Neural progenitor cell (in vitro differentiated cells): ENCODE measurements at regions not wholly inside any gene's neighbourhood (a gene's known extent, or its start where the extent isn't known, plus 50 kb on each side); places are given as distances from the start of the nearest gene placed in this dataset.

Source experiments
- DNase-seq: peaks from one replicate; pipeline ENCODE4 v3.0.0-alpha.2; 2016; ENCODE audit warnings: low spot score
- H2AFZ ChIP-seq: fragments of 200-600 bp; sonication (generic); replicated peaks from 2 replicates; pipeline ENCODE4 v1.6.1; 2016; ENCODE audit warnings: antibody characterized with exemption
- H3F3A ChIP-seq: fragments of 200-600 bp; sonication (generic); 2 replicates; pipeline ENCODE4 v1.6.1; 2016; ENCODE audit warnings: antibody characterized with exemption, low read depth
- H3K27ac ChIP-seq: fragments of 200-600 bp; sonication (generic); 2 replicates; pipeline ENCODE4 v1.5.1; 2016; ENCODE audit warnings: mild to moderate bottlenecking
- H3K27me3 ChIP-seq: fragments of 200-600 bp; sonication (generic); 2 replicates; pipeline ENCODE4 v1.6.1; 2016; ENCODE audit warnings: mild to moderate bottlenecking, moderate library complexity
- H3K36me3 ChIP-seq: fragments of 200-600 bp; sonication (generic); 2 replicates; pipeline ENCODE4 v1.5.1; 2016
- H3K4me1 ChIP-seq: fragments of 200-600 bp; sonication (generic); 2 replicates; pipeline ENCODE4 v1.6.1; 2016; ENCODE audit warnings: mixed run types
- H3K4me2 ChIP-seq: fragments of 200-600 bp; sonication (generic); 2 replicates; pipeline ENCODE4 v1.6.1; 2016
- H3K4me3 ChIP-seq: fragments of 200-600 bp; sonication (generic); 2 replicates; pipeline ENCODE4 v1.5.1; 2016
- H3K79me2 ChIP-seq: fragments of 200-600 bp; sonication (generic); 2 replicates; pipeline ENCODE4 v1.6.1; 2016; ENCODE audit warnings: low read depth
- H3K9ac ChIP-seq: fragments of 200-600 bp; sonication (generic); 2 replicates; pipeline ENCODE4 v1.6.1; 2016
- H3K9me3 ChIP-seq: fragments of 200-600 bp; sonication (generic); 2 replicates; pipeline ENCODE4 v1.5.1; 2016; ENCODE audit warnings: low read depth
- H4K20me1 ChIP-seq: fragments of 200-600 bp; sonication (generic); 2 replicates; pipeline ENCODE4 v1.6.1; 2016; ENCODE audit warnings: low read depth
- H3K27ac Mint-ChIP-seq: 3 replicates; pipeline ENCODE4 v1.8.0; 2021; ENCODE audit warnings: mixed read lengths
- H3K27me3 Mint-ChIP-seq: 2 replicates; pipeline ENCODE4 v1.8.0; 2022; ENCODE audit warnings: low read depth, mild to moderate bottlenecking, inconsistent platforms, moderate library complexity, mixed read lengths; ENCODE audit not compliant: insufficient read depth
- H3K36me3 Mint-ChIP-seq: 3 replicates; pipeline ENCODE4 v1.8.0; 2021; ENCODE audit warnings: mixed read lengths
- H3K4me1 Mint-ChIP-seq: 3 replicates; pipeline ENCODE4 v1.8.0; 2021; ENCODE audit warnings: mixed read lengths
- H3K4me3 Mint-ChIP-seq: 3 replicates; pipeline ENCODE4 v1.8.0; 2021; ENCODE audit warnings: mild to moderate bottlenecking, moderate library complexity, mixed read lengths
- H3K9me3 Mint-ChIP-seq: 3 replicates; pipeline ENCODE4 v1.8.0; 2020; ENCODE audit warnings: mixed read lengths
- EZH2 ChIP-seq: fragments of 200-600 bp; sonication (generic); IDR thresholded peaks from 2 replicates; pipeline ENCODE4 v1.6.1; 2017; ENCODE audit warnings: antibody characterized with exemption, mild to moderate bottlenecking, moderate library complexity
- EZH2phosphoT487 ChIP-seq: fragments of 200-600 bp; sonication (generic); IDR thresholded peaks from 2 replicates; pipeline ENCODE4 v1.6.1; 2017; ENCODE audit warnings: antibody characterized with exemption
- TF ChIP-seq, protein P1 (sequence below): fragments of 200-600 bp; sonication (generic); IDR thresholded peaks from 2 replicates; pipeline ENCODE4 v1.5.1; 2017; ENCODE audit warnings: antibody characterized with exemption, mild to moderate bottlenecking

DNA sequence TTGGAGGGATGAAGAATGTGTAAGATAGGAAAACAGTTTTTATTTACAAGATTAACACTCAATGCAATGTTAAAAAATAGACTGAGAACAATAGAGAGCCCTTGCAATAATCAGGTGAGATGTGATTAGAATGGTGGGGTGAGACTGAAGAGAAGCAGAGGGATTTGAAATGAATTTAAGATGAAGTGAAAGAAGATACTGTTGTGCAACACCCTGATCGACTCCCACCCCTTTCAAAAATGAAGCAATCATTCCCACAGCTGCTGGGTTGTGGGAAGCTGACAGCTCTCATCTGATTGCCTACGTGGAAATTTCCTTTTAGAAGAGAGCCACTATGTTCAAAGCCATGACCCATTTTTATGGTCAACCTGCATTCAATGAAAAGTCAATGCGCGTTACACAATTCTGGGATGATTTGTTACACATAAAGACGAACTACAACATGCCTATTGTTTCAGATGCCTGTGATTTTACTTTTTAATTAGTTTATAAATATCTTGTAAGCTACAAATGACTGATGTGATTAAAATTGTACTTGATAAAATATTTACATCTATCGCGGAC, 1374.8 kb downstream of the PCDH9 start:
- Histone ChIP-seq H4K20me1 (no peaks in the 10 kb centered on the region), H2AFZ (no peak overlapping the region), H3F3A (no peaks in the 10 kb centered on the region), H3K27ac (no peak overlapping the region), H3K79me2 (no peaks in the 10 kb centered on the region), H3K4me1 (no peaks in the 10 kb centered on the region), H3K4me3 (no peak overlapping the region), H3K9me3 (no peaks in the 10 kb centered on the region), H3K36me3 (no peaks in the 10 kb centered on the region), H3K9ac (no peak overlapping the region), H3K4me2 (no peak overlapping the region), H3K27me3 (no peaks in the 10 kb centered on the region)
- DNase-seq = no peak
- H3K4me3 Mint-ChIP-seq = no peak overlapping the region
- H3K4me1 Mint-ChIP-seq = peaks cover 6% of the 10 kb centered on the region
- no peak overlapping the region for H3K27ac Mint-ChIP-seq
- no peaks in the 10 kb centered on the region for H3K9me3 Mint-ChIP-seq
- TF ChIP-seq, protein P1, sequence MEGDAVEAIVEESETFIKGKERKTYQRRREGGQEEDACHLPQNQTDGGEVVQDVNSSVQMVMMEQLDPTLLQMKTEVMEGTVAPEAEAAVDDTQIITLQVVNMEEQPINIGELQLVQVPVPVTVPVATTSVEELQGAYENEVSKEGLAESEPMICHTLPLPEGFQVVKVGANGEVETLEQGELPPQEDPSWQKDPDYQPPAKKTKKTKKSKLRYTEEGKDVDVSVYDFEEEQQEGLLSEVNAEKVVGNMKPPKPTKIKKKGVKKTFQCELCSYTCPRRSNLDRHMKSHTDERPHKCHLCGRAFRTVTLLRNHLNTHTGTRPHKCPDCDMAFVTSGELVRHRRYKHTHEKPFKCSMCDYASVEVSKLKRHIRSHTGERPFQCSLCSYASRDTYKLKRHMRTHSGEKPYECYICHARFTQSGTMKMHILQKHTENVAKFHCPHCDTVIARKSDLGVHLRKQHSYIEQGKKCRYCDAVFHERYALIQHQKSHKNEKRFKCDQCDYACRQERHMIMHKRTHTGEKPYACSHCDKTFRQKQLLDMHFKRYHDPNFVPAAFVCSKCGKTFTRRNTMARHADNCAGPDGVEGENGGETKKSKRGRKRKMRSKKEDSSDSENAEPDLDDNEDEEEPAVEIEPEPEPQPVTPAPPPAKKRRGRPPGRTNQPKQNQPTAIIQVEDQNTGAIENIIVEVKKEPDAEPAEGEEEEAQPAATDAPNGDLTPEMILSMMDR = no peak
- TF ChIP-seq EZH2phosphoT487 = no peak
- no peak for TF ChIP-seq EZH2
- no peaks in the 10 kb centered on the region for H3K27me3 Mint-ChIP-seq
- H3K36me3 Mint-ChIP-seq = no peaks in the 10 kb centered on the region

DNA sequence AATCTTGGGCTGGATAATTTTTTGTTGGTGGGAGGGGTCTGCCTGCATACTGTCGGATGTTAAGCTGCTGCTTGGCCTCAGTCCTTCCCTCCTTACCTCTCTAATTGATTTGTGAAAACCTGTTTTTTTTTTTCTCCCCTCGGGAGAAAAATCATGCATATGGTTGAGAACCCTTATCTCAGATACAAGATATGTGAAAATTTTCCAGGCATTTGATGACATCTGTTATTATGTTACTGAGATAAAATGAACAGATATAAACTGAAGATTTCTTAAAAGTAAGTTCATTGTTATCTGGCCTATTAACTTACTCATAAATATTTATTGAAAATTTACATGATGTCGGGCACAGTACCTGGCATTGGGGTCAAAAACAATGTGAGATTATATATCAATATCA, 1375.7 kb downstream of the PCDH9 start:
- Mint-ChIP-seq H3K4me3 (no peak overlapping the region), H3K9me3 (no peaks in the 10 kb centered on the region), H3K27ac (no peak overlapping the region), H3K4me1 (peaks cover 2% of the 10 kb centered on the region), H3K27me3 (no peaks in the 10 kb centered on the region), H3K36me3 (no peaks in the 10 kb centered on the region)
- H3K4me3 ChIP-seq = no peak overlapping the region
- DNase-seq = no peak
- no peak overlapping the region for H2AFZ ChIP-seq
- TF ChIP-seq EZH2 = no peak
- TF ChIP-seq EZH2phosphoT487 = no peak
- TF ChIP-seq, protein P1 = no peak
- no peaks in the 10 kb centered on the region for H3K79me2 ChIP-seq
- H3F3A ChIP-seq = no peaks in the 10 kb centered on the region
- H3K27ac ChIP-seq = no peak overlapping the region
- H3K36me3 ChIP-seq = no peaks in the 10 kb centered on the region
- H3K4me2 ChIP-seq = no peak overlapping the region
- H3K4me1 ChIP-seq = no peaks in the 10 kb centered on the region
- H3K9me3 ChIP-seq = no peaks in the 10 kb centered on the region
- no peak overlapping the region for H3K9ac ChIP-seq
- H3K27me3 ChIP-seq = no peaks in the 10 kb centered on the region
- no peaks in the 10 kb centered on the region for H4K20me1 ChIP-seq

DNA sequence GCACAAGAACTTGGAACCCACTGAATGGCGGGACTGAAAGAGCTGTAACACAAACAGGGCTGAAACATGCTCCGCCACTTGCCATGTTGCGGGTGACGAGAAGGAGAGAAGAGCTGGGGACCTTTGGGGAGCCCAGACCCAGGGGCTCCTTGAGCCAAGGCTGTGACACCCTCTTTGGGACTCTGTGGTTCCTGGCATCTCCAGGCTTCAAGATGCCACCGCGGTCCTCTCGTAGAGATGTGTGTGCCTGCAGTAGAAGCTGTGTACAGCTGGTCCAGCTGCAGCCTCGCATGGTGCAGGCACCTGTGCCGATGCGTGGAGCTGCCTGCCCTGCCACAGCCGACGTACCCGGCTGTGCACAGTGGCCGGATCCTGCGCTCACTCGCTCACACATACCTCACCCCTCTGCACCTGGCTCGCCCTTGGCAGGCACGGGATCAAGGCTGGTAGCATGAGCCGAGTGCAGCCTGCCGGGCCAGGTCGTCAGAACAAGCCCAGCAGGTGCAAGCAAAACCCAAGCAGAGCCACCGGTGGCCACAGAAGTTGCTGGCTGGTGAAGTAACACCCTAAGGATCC, 1385.8 kb downstream of the PCDH9 start:
- H3K79me2 ChIP-seq = no peaks in the 10 kb centered on the region
- no peak overlapping the region for H3K4me3 ChIP-seq
- no peaks in the 10 kb centered on the region for H3K27me3 Mint-ChIP-seq
- H3K9me3 ChIP-seq = no peaks in the 10 kb centered on the region
- no peaks in the 10 kb centered on the region for H3K27me3 ChIP-seq
- no peak overlapping the region for H3K4me2 ChIP-seq
- no peaks in the 10 kb centered on the region for H4K20me1 ChIP-seq
- H3K36me3 ChIP-seq = no peaks in the 10 kb centered on the region
- no peaks in the 10 kb centered on the region for H3K4me1 ChIP-seq
- H3K27ac Mint-ChIP-seq = no peak overlapping the region
- no peak overlapping the region for H3K27ac ChIP-seq
- no peak overlapping the region for H3K4me3 Mint-ChIP-seq
- H2AFZ ChIP-seq = no peak overlapping the region
- no peak overlapping the region for H3K9ac ChIP-seq
- H3K9me3 Mint-ChIP-seq = no peaks in the 10 kb centered on the region
- peaks cover 5% of the 10 kb centered on the region for H3K4me1 Mint-ChIP-seq
- TF ChIP-seq EZH2phosphoT487 = no peak
- no peak for TF ChIP-seq EZH2
- TF ChIP-seq, protein P1 = no peak
- no peaks in the 10 kb centered on the region for H3K36me3 Mint-ChIP-seq
- no peaks in the 10 kb centered on the region for H3F3A ChIP-seq
- DNase-seq = no peak
